Endothelial cell of umbilical vein (primary cell): ENCODE measurements at regions not wholly inside any gene's neighbourhood (a gene's known extent, or its start where the extent isn't known, plus 50 kb on each side); places are given as distances from the start of the nearest gene placed in this dataset.

ENCODE experiments used
- BruUV-seq: library from RNA; stranded (reverse); fragments of 400-500 nt; replicated peaks from 2 replicates; lab custom pipeline; 2021; lab: Mats Ljungman, UMichigan
- CTCF ChIA-PET: fragments of 300-600, 350-600 bp; sonication (Branson Sonifier 250); formaldehyde crosslinking; loops from one replicate; lab custom pipeline; 2021; ENCODE audit warnings: antibody characterized with exemption, inconsistent platforms; lab: Charles Lee
- POLR2A ChIA-PET: fragments of 300-600, 350-600 bp; sonication (Branson Sonifier 250); formaldehyde crosslinking; loops from one replicate; lab custom pipeline; 2021; ENCODE audit warnings: antibody characterized with exemption, inconsistent platforms; lab: Charles Lee
- DNase-seq: peaks from one replicate; pipeline ENCODE4 v3.0.0-alpha.2; 2011; ENCODE audit warnings: low read depth, low spot score
- FAIRE-seq: peaks from 2 replicates; lab custom pipeline; 2011; peaks lifted over from hg19 to GRCh38; lab: Jason Lieb, UNC
- H2AFZ ChIP-seq: 2 replicates; pipeline ENCODE4 v1.6.0; 2012; ENCODE audit warnings: low read depth, low read length, control low read depth, inconsistent platforms
- H3K27ac ChIP-seq: 2 replicates; pipeline ENCODE4 v1.5.1; 2011; ENCODE audit warnings: low read depth, mild to moderate bottlenecking, control low read depth, low read length, moderate library complexity; ENCODE audit not compliant: insufficient read depth
- H3K27me3 ChIP-seq, 2 experiments: 2 replicates each; pipeline versions ENCODE4 v1.6.0 to v1.6.1; 2011; ENCODE audit warnings: low read length in 2 of 2, mixed read lengths in 1 of 2; ENCODE audit not compliant: control insufficient read depth in 2 of 2, insufficient read depth in 2 of 2
- H3K36me3 ChIP-seq, 2 experiments: 2 replicates in 1 of 2; 3 replicates in 1 of 2; pipeline ENCODE4 v1.5.1; 2011; ENCODE audit warnings: low read length in 2 of 2, mild to moderate bottlenecking in 1 of 2, moderate library complexity in 1 of 2; ENCODE audit not compliant: control insufficient read depth in 2 of 2, insufficient read depth in 2 of 2; ENCODE audit errors: extremely low read depth in 1 of 2
- H3K4me1 ChIP-seq: 3 replicates; pipeline ENCODE4 v1.5.1; 2011; ENCODE audit warnings: mild to moderate bottlenecking, low read length; ENCODE audit not compliant: control insufficient read depth, insufficient read depth; ENCODE audit errors: extremely low read depth
- H3K4me2 ChIP-seq: 2 replicates; pipeline ENCODE4 v1.6.1; 2011; ENCODE audit warnings: low read length, control low read depth, mixed read lengths; ENCODE audit not compliant: insufficient read depth
- H3K4me3 ChIP-seq, 3 experiments: fragments of 200-600 bp in 1 of 3; sonication (generic), shearing (Covaris generic) in 1 of 3; replicated peaks in 1 of 3; 2 replicates each; pipeline ENCODE4 v1.5.1; 2011 to 2016; ENCODE audit warnings: control low read depth in 3 of 3, low read length in 3 of 3, mild to moderate bottlenecking in 2 of 3, inconsistent platforms in 1 of 3, low read depth in 1 of 3, moderate library complexity in 1 of 3; ENCODE audit not compliant: insufficient read depth in 1 of 3
- H3K79me2 ChIP-seq: 2 replicates; pipeline ENCODE4 v1.6.0; 2012; ENCODE audit warnings: low read length, inconsistent platforms; ENCODE audit not compliant: control insufficient read depth, insufficient read depth
- H3K9ac ChIP-seq: replicated peaks from 2 replicates; pipeline ENCODE3; 2011; ENCODE audit warnings: low read length, control low read depth; ENCODE audit not compliant: insufficient read depth; ENCODE audit errors: extremely low read depth
- H3K9me1 ChIP-seq: replicated peaks from 3 replicates; pipeline ENCODE4 v1.6.0; 2011; ENCODE audit warnings: mild to moderate bottlenecking, low read length; ENCODE audit not compliant: control insufficient read depth, insufficient read depth; ENCODE audit errors: extremely low read depth
- H3K9me3 ChIP-seq: replicated peaks from 2 replicates; pipeline ENCODE4 v1.5.1; 2012; ENCODE audit warnings: low read length, inconsistent platforms; ENCODE audit not compliant: control insufficient read depth, insufficient read depth
- H4K20me1 ChIP-seq: replicated peaks from 2 replicates; pipeline ENCODE3; 2011; ENCODE audit warnings: mild to moderate bottlenecking, low read length; ENCODE audit not compliant: control insufficient read depth, insufficient read depth; ENCODE audit errors: extremely low read depth
- EZH2 ChIP-seq: IDR thresholded peaks from 2 replicates; pipeline ENCODE4 v1.6.1; 2012; ENCODE audit warnings: borderline replicate concordance, low read depth, mild to moderate bottlenecking, moderate library complexity, low read length, inconsistent platforms; ENCODE audit not compliant: severe bottlenecking
- FOS ChIP-seq: IDR thresholded peaks from 2 replicates; pipeline ENCODE4 v1.6.1; 2011; ENCODE audit warnings: mild to moderate bottlenecking, low read length, moderate library complexity, borderline replicate concordance; ENCODE audit not compliant: insufficient read depth
- GATA2 ChIP-seq: IDR thresholded peaks from 2 replicates; pipeline ENCODE4 v1.7.0; 2011; ENCODE audit warnings: low read depth, mild to moderate bottlenecking, moderate library complexity, mixed read lengths, low read length; ENCODE audit not compliant: insufficient read length, insufficient read depth
- JUN ChIP-seq: IDR thresholded peaks from 2 replicates; pipeline ENCODE4 v1.6.1; 2011; ENCODE audit warnings: borderline replicate concordance, low read depth; ENCODE audit not compliant: insufficient read length, insufficient read depth
- MAX ChIP-seq: IDR thresholded peaks from 2 replicates; pipeline ENCODE4 v1.6.1; 2011; ENCODE audit not compliant: insufficient read depth, insufficient read length
- MYC ChIP-seq: IDR thresholded peaks from one replicate; pipeline ENCODE4 v1.6.1; 2011; ENCODE audit warnings: mild to moderate bottlenecking, low read depth, low read length
- POLR2A ChIP-seq: IDR thresholded peaks from 2 replicates; pipeline ENCODE4 v1.6.1; 2012; ENCODE audit warnings: low read depth, mild to moderate bottlenecking, control low read depth, low read length
- POLR2AphosphoS5 ChIP-seq: IDR thresholded peaks from 2 replicates; pipeline ENCODE4 v1.6.1; 2012; ENCODE audit warnings: low read depth, mild to moderate bottlenecking, control low read depth, low read length, moderate library complexity; ENCODE audit not compliant: insufficient read depth
- dilution Hi-C: fragments of 300-500 bp; cut with MboI; formaldehyde crosslinking; loops from one replicate; pipeline ENCODE4 v1.15.0; 2019; ENCODE audit warnings: low sequenced_read_pairs; ENCODE audit not compliant: extremely low pct_ligation_motif_present
- intact Hi-C: fragments of 100-400 bp; cut with micrococcal nuclease; formaldehyde crosslinking; loops from one replicate; pipeline ENCODE4 v1.10.0; 2022
- TF ChIP-seq, protein P1 (sequence below), 2 donors: IDR thresholded peaks; 1 replicate in 1 of 2; 2 replicates in 1 of 2; pipeline ENCODE4 v1.5.1; 2011; ENCODE audit warnings: low read length in 2 of 2, mild to moderate bottlenecking in 2 of 2, moderate library complexity in 2 of 2, control low read depth in 1 of 2, inconsistent platforms in 1 of 2, low read depth in 1 of 2; ENCODE audit not compliant: insufficient read depth in 1 of 2; ENCODE audit errors: extremely low read depth in 1 of 2

- Histone ChIP-seq H3K4me3 (no peak overlapping the region), H3K27me3 (no peaks in the 10 kb centered on the region), H3K36me3 (no peaks in the 10 kb centered on the region), H3K79me2 (no peaks in the 10 kb centered on the region), H3K4me1 (no peaks in the 10 kb centered on the region), H3K9me1 (no peaks in the 10 kb centered on the region), H3K9me3 (peaks cover 3% of the 10 kb centered on the region), H3K27ac (no peak overlapping the region), H2AFZ (no peak overlapping the region), H4K20me1 (no peaks in the 10 kb centered on the region), H3K9ac (no peak overlapping the region), H3K4me2 (no peak overlapping the region)
- ChIA-PET POLR2A (no interaction called here), CTCF (no interaction called here)
- DNase-seq (no peak), FAIRE-seq (no peak)
- dilution Hi-C loops: no loop called here
- intact Hi-C loops: no loop called here
- no TSS peak for BruUV-seq
- no peak for TF ChIP-seq EZH2
- no peak for TF ChIP-seq JUN
- TF ChIP-seq GATA2: no peak
- TF ChIP-seq MAX: no peak
- TF ChIP-seq MYC: no peak
- TF ChIP-seq, protein P1, sequence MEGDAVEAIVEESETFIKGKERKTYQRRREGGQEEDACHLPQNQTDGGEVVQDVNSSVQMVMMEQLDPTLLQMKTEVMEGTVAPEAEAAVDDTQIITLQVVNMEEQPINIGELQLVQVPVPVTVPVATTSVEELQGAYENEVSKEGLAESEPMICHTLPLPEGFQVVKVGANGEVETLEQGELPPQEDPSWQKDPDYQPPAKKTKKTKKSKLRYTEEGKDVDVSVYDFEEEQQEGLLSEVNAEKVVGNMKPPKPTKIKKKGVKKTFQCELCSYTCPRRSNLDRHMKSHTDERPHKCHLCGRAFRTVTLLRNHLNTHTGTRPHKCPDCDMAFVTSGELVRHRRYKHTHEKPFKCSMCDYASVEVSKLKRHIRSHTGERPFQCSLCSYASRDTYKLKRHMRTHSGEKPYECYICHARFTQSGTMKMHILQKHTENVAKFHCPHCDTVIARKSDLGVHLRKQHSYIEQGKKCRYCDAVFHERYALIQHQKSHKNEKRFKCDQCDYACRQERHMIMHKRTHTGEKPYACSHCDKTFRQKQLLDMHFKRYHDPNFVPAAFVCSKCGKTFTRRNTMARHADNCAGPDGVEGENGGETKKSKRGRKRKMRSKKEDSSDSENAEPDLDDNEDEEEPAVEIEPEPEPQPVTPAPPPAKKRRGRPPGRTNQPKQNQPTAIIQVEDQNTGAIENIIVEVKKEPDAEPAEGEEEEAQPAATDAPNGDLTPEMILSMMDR (IDR thresholded peaks at IDR 0.05; ENCODE audit: extremely low read depth in 1 of 2, insufficient read depth in 1 of 2, low read depth in 1 of 2, low read length in 2 of 2): no peak
- TF ChIP-seq POLR2A: no peak
- TF ChIP-seq POLR2AphosphoS5: no peak
- no peak for TF ChIP-seq FOS
Observed at GRCh38 chr3:74518610-74519009, 95.8 kb downstream of the CNTN3 start.
